PFSK-1 (cell line): ENCODE measurements at regions not wholly inside any gene's neighbourhood (a gene's known extent, or its start where the extent isn't known, plus 50 kb on each side); places are given as distances from the start of the nearest gene placed in this dataset.

Experiments
- POLR2AphosphoS5 ChIP-seq: IDR thresholded peaks from 2 replicates; pipeline ENCODE4 v1.6.1; 2012; ENCODE audit warnings: low read depth, mild to moderate bottlenecking, control low read depth, low read length, moderate library complexity
- TAF1 ChIP-seq: IDR thresholded peaks from 2 replicates; pipeline ENCODE4 v1.6.1; 2012; ENCODE audit warnings: low read length, control low read depth, borderline replicate concordance; ENCODE audit not compliant: insufficient read depth

- TF ChIP-seq POLR2AphosphoS5 (no peak), TAF1 (no peak)
Observed at GRCh38 chr12:22951206-22951605, 326.2 kb downstream of the ETNK1 start.
